HCT116 (cell line): ENCODE measurements at regions not wholly inside any gene's neighbourhood (a gene's known extent, or its start where the extent isn't known, plus 50 kb on each side); places are given as distances from the start of the nearest gene placed in this dataset.

Experiments
- ATAC-seq: fragments of 200-7000 bp; cut with Tn5 transposase; 2 replicates; pipeline ENCODE4 v1.9.1; 2020; ENCODE audit warnings: mild to moderate bottlenecking, moderate library complexity
- BruUV-seq: library from RNA; stranded (reverse); fragments of 400-500 nt; replicated peaks from 2 replicates; lab custom pipeline; 2021; lab: Mats Ljungman, UMichigan
- CTCF ChIA-PET: fragments of 300-600 bp; sonication (Branson Sonifier 250); formaldehyde crosslinking; loops from one replicate; lab custom pipeline; 2021; ENCODE audit warnings: antibody characterized with exemption; lab: Charles Lee
- POLR2A ChIA-PET: fragments of 300-600, 350-600 bp; sonication (Branson Sonifier 250); formaldehyde crosslinking; loops from one replicate; lab custom pipeline; 2021; ENCODE audit warnings: antibody characterized with exemption; lab: Charles Lee
- RAD21 ChIA-PET, 2 experiments: fragments of 300-600 bp; sonication (Branson Sonifier 250); formaldehyde crosslinking; loops; one replicate each; lab custom pipeline; 2023; ENCODE audit warnings: low total read pairs in 2 of 2; ENCODE audit not compliant: uncharacterized antibody in 2 of 2, unreplicated experiment in 2 of 2, low non-redundant PET in 1 of 2; lab: Charles Lee
- DNase-seq: peaks from one replicate; pipeline ENCODE4 v3.0.0-alpha.2; 2010; ENCODE audit warnings: low read depth, low spot score
- H2AFZ ChIP-seq: fragments of 200-600 bp; shearing (Covaris generic), sonication (generic); 2 replicates; pipeline ENCODE4 v1.6.1; 2017; ENCODE audit warnings: low read depth, mixed run types, mixed read lengths, antibody characterized with exemption, low read length; ENCODE audit not compliant: poor library complexity, severe bottlenecking
- H3K27ac ChIP-seq: 2 replicates; pipeline ENCODE4 v1.5.1; 2012; ENCODE audit warnings: low read depth, low read length
- H3K27me3 ChIP-seq: fragments of 200-600 bp; sonication (generic); 2 replicates; pipeline ENCODE4 v1.6.1; 2016; ENCODE audit warnings: mixed run types, low read length, mixed read lengths; ENCODE audit not compliant: insufficient read depth
- H3K36me3 ChIP-seq, 2 experiments: fragments of 200-500 bp in 1 of 2; fragments of 200-600 bp in 1 of 2; sonication (Bioruptor generic) in 1 of 2; sonication (generic) in 1 of 2; 2 replicates each; pipeline versions ENCODE4 v1.5.1 to v1.6.1; 2014 to 2016; ENCODE audit warnings: low read length in 2 of 2, inconsistent platforms in 1 of 2, mixed read lengths in 1 of 2, mixed run types in 1 of 2; ENCODE audit not compliant: insufficient read depth in 2 of 2, control insufficient read depth in 1 of 2
- H3K4me1 ChIP-seq, 2 experiments: fragments of 200-600 bp in 1 of 2; sonication (generic) in 1 of 2; 2 replicates each; pipeline versions ENCODE4 v1.5.1 to v1.6.1; 2012 to 2017; ENCODE audit warnings: low read length in 2 of 2, inconsistent platforms in 1 of 2, mild to moderate bottlenecking in 1 of 2, mixed read lengths in 1 of 2, mixed run types in 1 of 2, moderate library complexity in 1 of 2; ENCODE audit not compliant: insufficient read depth in 2 of 2, control insufficient read depth in 1 of 2
- H3K4me2 ChIP-seq: fragments of 200-600 bp; sonication (generic); 2 replicates; pipeline ENCODE4 v1.6.1; 2017; ENCODE audit warnings: mixed run types, low read length, mixed read lengths
- H3K4me3 ChIP-seq, 2 experiments: fragments of 200-600 bp in 1 of 2; sonication (generic) in 1 of 2; replicated peaks in 1 of 2; 2 replicates each; pipeline ENCODE4 v1.5.1; 2011 to 2016; ENCODE audit warnings: low read length in 2 of 2, control low read depth in 1 of 2, low read depth in 1 of 2, mild to moderate bottlenecking in 1 of 2, mixed read lengths in 1 of 2, mixed run types in 1 of 2
- H3K79me2 ChIP-seq: fragments of 200-600 bp; sonication (generic); 2 replicates; pipeline ENCODE4 v1.6.1; 2017; ENCODE audit warnings: mild to moderate bottlenecking, mixed run types, low read length, moderate library complexity, mixed read lengths; ENCODE audit not compliant: insufficient read depth
- H3K9ac ChIP-seq: fragments of 200-600 bp; sonication (generic); 2 replicates; pipeline ENCODE4 v1.6.1; 2016; ENCODE audit warnings: low read length, mixed read lengths
- H3K9me2 ChIP-seq: fragments of 200-600 bp; sonication (generic), shearing (Covaris generic); 2 replicates; pipeline ENCODE4 v1.6.1; 2017; ENCODE audit warnings: mixed run types, mild to moderate bottlenecking, moderate library complexity; ENCODE audit not compliant: insufficient read depth
- H3K9me3 ChIP-seq, 2 experiments: fragments of 200-500 bp in 1 of 2; fragments of 200-600 bp in 1 of 2; sonication (Bioruptor generic) in 1 of 2; sonication (generic) in 1 of 2; 2 replicates each; pipeline ENCODE4 v1.6.1; 2014 to 2017; ENCODE audit warnings: low read length in 2 of 2, mixed read lengths in 2 of 2, inconsistent platforms in 1 of 2, low read depth in 1 of 2, mild to moderate bottlenecking in 1 of 2, mixed run types in 1 of 2, moderate library complexity in 1 of 2; ENCODE audit not compliant: control insufficient read depth in 1 of 2, insufficient read depth in 1 of 2
- H4K20me1 ChIP-seq: fragments of 200-600 bp; sonication (generic), shearing (Covaris generic); 2 replicates; pipeline ENCODE4 v1.6.1; 2017; ENCODE audit warnings: mixed run types, mild to moderate bottlenecking, moderate library complexity; ENCODE audit not compliant: insufficient read depth
- ATF3 ChIP-seq: IDR thresholded peaks from 2 replicates; pipeline ENCODE4 v1.6.1; 2012
- CEBPB ChIP-seq: IDR thresholded peaks from 2 replicates; pipeline ENCODE4 v1.6.1; 2012; ENCODE audit warnings: low read depth
- CTCF ChIP-seq, 3 experiments: fragments of 200-600 bp in 1 of 3; sonication (generic) in 1 of 3; IDR thresholded peaks in 2 of 3; conservative IDR thresholded peaks in 1 of 3; 2 replicates each; pipeline ENCODE4 v1.5.1; 2012 to 2017; ENCODE audit warnings: low read depth in 2 of 3, low read length in 2 of 3, antibody characterized with exemption in 1 of 3, borderline replicate concordance in 1 of 3, control low read depth in 1 of 3, mild to moderate bottlenecking in 1 of 3, mixed read lengths in 1 of 3, mixed run types in 1 of 3, moderate library complexity in 1 of 3; ENCODE audit not compliant: insufficient read depth in 1 of 3
- ELF1 ChIP-seq: IDR thresholded peaks from 2 replicates; pipeline ENCODE4 v1.6.1; 2012; ENCODE audit warnings: low read depth, borderline replicate concordance
- EZH2phosphoT487 ChIP-seq: fragments of 200-600 bp; IDR thresholded peaks from 2 replicates; pipeline ENCODE4 v1.6.1; 2018; ENCODE audit warnings: antibody characterized with exemption, borderline replicate concordance
- POLR2A ChIP-seq: IDR thresholded peaks from 2 replicates; pipeline ENCODE4 v1.7.0; 2011; ENCODE audit warnings: borderline replicate concordance; ENCODE audit not compliant: insufficient read depth, insufficient read length; ENCODE audit errors: extremely low read depth
- RAD21 ChIP-seq: IDR thresholded peaks from 2 replicates; pipeline ENCODE4 v1.6.1; 2012; ENCODE audit warnings: low read depth, mild to moderate bottlenecking
- SP1 ChIP-seq: IDR thresholded peaks from 2 replicates; pipeline ENCODE4 v1.6.1; 2012; ENCODE audit warnings: low read depth
- ZNF274 ChIP-seq: fragments of 200-500 bp; sonication (Bioruptor generic); IDR thresholded peaks from 2 replicates; pipeline ENCODE4 v1.6.1; 2014; ENCODE audit warnings: mild to moderate bottlenecking, low read depth, low read length, inconsistent platforms
- intact Hi-C: fragments of 100-400 bp; cut with micrococcal nuclease; formaldehyde crosslinking; loops from 2 replicates; pipeline ENCODE4 v1.10.0; 2022
- TF ChIP-seq, protein P1 (sequence below): IDR thresholded peaks from 2 replicates; pipeline ENCODE4 v1.6.1; 2012; ENCODE audit warnings: low read depth

DNA sequence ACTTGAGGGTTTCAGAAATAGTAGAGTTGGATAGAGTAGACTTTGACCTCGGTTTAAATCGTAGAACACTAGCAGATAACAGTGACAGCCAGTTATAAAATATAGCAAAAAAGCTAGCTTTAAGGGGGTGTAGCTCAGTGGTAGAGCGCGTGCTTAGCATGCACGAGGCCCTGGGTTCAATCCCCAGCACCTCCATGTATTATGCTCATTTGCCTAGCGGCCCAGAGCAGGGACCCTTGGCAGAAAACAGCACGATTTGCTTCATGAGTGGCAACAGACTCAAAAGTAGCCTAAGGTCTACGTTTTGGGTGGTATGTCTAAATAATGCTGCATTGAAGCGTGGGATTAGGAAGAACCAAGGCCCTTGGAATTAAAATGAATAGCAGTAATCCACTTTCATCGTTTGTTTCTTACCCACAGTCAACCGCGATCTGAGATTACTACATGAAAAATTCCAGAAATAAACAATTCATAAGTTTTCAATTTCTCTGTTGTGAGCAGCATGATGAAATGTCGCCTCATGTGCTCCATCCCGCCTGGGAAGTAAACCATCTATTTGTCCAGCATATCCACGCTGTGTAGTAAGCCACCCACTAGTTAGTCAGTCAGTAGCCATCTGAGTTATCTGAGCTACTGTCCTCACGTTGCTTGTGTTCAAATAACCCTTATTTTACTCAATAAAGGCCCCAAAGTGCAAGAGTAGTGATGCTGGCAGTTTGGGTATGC is 184.9 kb downstream of the GPX5 start:
- no peak overlapping the region for H2AFZ ChIP-seq
- no peak for DNase-seq
- intact Hi-C loops, result no loop called here
- RAD21 ChIA-PET, result no interaction called here
- ATAC-seq, result peak; percentile 92
- no peaks in the 10 kb centered on the region for H3K79me2 ChIP-seq
- no peaks in the 10 kb centered on the region for H3K9me2 ChIP-seq
- POLR2A ChIA-PET, result no interaction called here
- no peaks in the 10 kb centered on the region for H3K36me3 ChIP-seq
- CTCF ChIA-PET, result interaction anchor here (0.7 kb wide), 1 partner anchor 26 kb away, joined by 3 read pairs; no protein-coding TSS in a partner anchor
- BruUV-seq, result no TSS peak
- TF ChIP-seq ATF3 (peak; percentile 77; the same call in 1 of the 2 replicates), SP1 (no peak)
- H3K9me3 ChIP-seq, result peaks cover 4 to 8% of the 10 kb centered on the region in 2 experiments; a peak in 2 of 4 replicates
- no peaks in the 10 kb centered on the region for H3K27me3 ChIP-seq
- no peaks in the 10 kb centered on the region for H4K20me1 ChIP-seq
- H3K27ac ChIP-seq, result no peak overlapping the region
- H3K9ac ChIP-seq, result no peak overlapping the region
- no peak overlapping the region for H3K4me3 ChIP-seq
- 0 out of 4 replicates have a peak, but pooled peaks cover 0 to 4% of the 10 kb centered on the region in 2 experiments for H3K4me1 ChIP-seq
- H3K4me2 ChIP-seq, result no peak overlapping the region

DNA sequence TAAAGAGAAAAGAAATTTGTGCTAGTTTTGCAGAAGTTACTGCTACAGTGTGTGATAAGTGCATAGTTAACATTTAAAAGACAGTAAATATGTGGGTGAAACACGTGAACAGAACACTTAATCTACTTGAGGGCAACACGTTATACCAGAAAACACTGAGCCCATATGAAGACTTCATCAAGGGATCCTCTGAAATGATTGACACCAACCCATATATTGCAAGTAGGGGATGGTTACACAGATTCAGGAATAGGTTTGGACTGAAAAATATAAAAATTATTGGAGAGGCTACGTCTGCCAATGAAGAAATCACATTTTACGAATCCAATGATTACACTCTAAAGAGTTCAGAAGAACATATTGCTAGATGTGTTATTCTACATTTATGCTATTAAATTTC is 185.6 kb downstream of the GPX5 start:
- Histone ChIP-seq H3K9me2 (no peaks in the 10 kb centered on the region), H3K79me2 (no peaks in the 10 kb centered on the region), H4K20me1 (no peaks in the 10 kb centered on the region), H2AFZ (no peak overlapping the region), H3K4me2 (no peak overlapping the region), H3K4me1 (0 out of 4 replicates have a peak, but pooled peaks cover 0 to 4% of the 10 kb centered on the region in 2 experiments), H3K4me3 (no peak overlapping the region), H3K27ac (no peak overlapping the region), H3K36me3 (no peaks in the 10 kb centered on the region), H3K9me3 (peaks cover 4 to 8% of the 10 kb centered on the region in 2 experiments; a peak in 2 of 4 replicates), H3K27me3 (no peaks in the 10 kb centered on the region), H3K9ac (no peak overlapping the region)
- no TSS peak for BruUV-seq
- RAD21 ChIA-PET, result no interaction called here
- DNase-seq (no peak), ATAC-seq (no peak)
- intact Hi-C loops, result no loop called here
- CTCF ChIA-PET, result interaction anchor here (0.7 kb wide), 1 partner anchor 27 kb away, joined by 3 read pairs; no protein-coding TSS in a partner anchor
- TF ChIP-seq CEBPB, result no peak
- TF ChIP-seq, protein P1, sequence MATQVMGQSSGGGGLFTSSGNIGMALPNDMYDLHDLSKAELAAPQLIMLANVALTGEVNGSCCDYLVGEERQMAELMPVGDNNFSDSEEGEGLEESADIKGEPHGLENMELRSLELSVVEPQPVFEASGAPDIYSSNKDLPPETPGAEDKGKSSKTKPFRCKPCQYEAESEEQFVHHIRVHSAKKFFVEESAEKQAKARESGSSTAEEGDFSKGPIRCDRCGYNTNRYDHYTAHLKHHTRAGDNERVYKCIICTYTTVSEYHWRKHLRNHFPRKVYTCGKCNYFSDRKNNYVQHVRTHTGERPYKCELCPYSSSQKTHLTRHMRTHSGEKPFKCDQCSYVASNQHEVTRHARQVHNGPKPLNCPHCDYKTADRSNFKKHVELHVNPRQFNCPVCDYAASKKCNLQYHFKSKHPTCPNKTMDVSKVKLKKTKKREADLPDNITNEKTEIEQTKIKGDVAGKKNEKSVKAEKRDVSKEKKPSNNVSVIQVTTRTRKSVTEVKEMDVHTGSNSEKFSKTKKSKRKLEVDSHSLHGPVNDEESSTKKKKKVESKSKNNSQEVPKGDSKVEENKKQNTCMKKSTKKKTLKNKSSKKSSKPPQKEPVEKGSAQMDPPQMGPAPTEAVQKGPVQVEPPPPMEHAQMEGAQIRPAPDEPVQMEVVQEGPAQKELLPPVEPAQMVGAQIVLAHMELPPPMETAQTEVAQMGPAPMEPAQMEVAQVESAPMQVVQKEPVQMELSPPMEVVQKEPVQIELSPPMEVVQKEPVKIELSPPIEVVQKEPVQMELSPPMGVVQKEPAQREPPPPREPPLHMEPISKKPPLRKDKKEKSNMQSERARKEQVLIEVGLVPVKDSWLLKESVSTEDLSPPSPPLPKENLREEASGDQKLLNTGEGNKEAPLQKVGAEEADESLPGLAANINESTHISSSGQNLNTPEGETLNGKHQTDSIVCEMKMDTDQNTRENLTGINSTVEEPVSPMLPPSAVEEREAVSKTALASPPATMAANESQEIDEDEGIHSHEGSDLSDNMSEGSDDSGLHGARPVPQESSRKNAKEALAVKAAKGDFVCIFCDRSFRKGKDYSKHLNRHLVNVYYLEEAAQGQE, result no peak
- TF ChIP-seq ELF1, result no peak
- no peak for TF ChIP-seq EZH2phosphoT487
- no peak for TF ChIP-seq RAD21
- TF ChIP-seq ZNF274, result no peak
- TF ChIP-seq CTCF (IDR thresholded peaks at IDR 0.05 in 2 of 3, conservative IDR thresholded peaks at IDR 0.05 in 1 of 3; ENCODE audit: borderline replicate concordance in 1 of 3, insufficient read depth in 1 of 3, low read depth in 2 of 3, low read length in 2 of 3), result no peak
- TF ChIP-seq SP1, result no peak
- TF ChIP-seq POLR2A, result no peak
- POLR2A ChIA-PET, result no interaction called here
